ENCODE measurements at regions not wholly inside any gene's neighbourhood (a gene's known extent, or its start where the extent isn't known, plus 50 kb on each side); places are given as distances from the start of the nearest gene placed in this dataset.

DNA sequence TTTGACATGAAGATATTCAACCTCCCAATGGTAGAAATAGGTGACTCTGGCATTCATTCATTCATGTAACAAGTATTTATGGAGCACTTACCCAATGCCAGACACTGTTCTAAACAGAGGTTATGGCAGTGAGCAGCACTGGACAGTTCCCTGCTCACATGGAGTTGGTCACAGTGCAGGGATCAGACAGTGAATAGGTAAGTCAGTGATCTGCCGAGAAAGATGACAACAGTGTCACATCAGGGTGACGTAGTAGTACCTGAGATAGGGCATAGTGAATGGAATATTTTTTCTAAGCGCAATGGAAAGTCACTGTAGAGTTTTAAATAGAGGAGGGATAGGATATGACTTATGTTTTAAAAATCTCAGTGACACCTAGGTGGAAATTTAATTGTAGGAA, 791.4 kb upstream of the RBFOX1 start:
- TF ChIP-seq POLR2A (IDR thresholded peaks at IDR 0.05), result no peak
- TF ChIP-seq, protein P1, sequence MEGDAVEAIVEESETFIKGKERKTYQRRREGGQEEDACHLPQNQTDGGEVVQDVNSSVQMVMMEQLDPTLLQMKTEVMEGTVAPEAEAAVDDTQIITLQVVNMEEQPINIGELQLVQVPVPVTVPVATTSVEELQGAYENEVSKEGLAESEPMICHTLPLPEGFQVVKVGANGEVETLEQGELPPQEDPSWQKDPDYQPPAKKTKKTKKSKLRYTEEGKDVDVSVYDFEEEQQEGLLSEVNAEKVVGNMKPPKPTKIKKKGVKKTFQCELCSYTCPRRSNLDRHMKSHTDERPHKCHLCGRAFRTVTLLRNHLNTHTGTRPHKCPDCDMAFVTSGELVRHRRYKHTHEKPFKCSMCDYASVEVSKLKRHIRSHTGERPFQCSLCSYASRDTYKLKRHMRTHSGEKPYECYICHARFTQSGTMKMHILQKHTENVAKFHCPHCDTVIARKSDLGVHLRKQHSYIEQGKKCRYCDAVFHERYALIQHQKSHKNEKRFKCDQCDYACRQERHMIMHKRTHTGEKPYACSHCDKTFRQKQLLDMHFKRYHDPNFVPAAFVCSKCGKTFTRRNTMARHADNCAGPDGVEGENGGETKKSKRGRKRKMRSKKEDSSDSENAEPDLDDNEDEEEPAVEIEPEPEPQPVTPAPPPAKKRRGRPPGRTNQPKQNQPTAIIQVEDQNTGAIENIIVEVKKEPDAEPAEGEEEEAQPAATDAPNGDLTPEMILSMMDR (IDR thresholded peaks at IDR 0.05), result no peak
